HTR-8/SVneo (cell line): ENCODE measurements at regions not wholly inside any gene's neighbourhood (a gene's known extent, or its start where the extent isn't known, plus 50 kb on each side); places are given as distances from the start of the nearest gene placed in this dataset.
"Not testable (repeated sequence)": the region's sequence is repeated elsewhere in the genome, so short reads cannot be mapped to it uniquely, and the experiment has no call there.

Experiments
- DNase-seq: peaks from one replicate; pipeline ENCODE4 v3.0.0; 2011; ENCODE audit warnings: low spot score, mixed read lengths; ENCODE audit not compliant: insufficient read length
- FAIRE-seq: peaks from 2 replicates; lab custom pipeline; 2011; peaks lifted over from hg19 to GRCh38; lab: Jason Lieb, UNC

GRCh38 chr15:53074221-53074620, 284.1 kb upstream of the ONECUT1 start:
- FAIRE-seq (no peak), DNase-seq (no peak)

- DNase-seq (peak; percentile 10), FAIRE-seq (no peak)
These were observed 281.9 kb upstream of the ONECUT1 start for GRCh38 chr15:53072077-53072476.

DNA sequence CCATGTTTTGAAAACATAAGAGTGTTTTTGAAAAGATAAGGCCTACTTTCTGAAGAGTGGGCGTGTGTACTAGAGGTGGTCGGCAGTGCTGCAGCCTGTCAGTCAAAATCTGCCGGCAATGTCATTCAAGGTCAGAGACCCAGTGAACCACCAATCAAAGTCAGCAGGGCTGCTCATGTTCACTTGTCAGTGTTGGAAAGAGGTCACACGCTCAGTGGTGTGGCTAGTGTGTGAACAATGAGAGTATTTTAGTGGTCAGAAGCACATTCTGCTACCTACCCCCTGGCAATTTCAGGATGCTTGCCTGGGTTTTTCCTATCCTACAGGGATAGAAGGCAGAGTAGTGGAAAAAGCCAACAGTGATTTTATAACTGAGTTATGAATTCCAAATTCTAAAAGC, 278.5 kb upstream of the ONECUT1 start:
- FAIRE-seq (no peak), DNase-seq (no peak)

GRCh38 chr15:53059273-53060043, 269.3 kb upstream of the ONECUT1 start:
- DNase-seq (no peak), FAIRE-seq (no peak)

DNA sequence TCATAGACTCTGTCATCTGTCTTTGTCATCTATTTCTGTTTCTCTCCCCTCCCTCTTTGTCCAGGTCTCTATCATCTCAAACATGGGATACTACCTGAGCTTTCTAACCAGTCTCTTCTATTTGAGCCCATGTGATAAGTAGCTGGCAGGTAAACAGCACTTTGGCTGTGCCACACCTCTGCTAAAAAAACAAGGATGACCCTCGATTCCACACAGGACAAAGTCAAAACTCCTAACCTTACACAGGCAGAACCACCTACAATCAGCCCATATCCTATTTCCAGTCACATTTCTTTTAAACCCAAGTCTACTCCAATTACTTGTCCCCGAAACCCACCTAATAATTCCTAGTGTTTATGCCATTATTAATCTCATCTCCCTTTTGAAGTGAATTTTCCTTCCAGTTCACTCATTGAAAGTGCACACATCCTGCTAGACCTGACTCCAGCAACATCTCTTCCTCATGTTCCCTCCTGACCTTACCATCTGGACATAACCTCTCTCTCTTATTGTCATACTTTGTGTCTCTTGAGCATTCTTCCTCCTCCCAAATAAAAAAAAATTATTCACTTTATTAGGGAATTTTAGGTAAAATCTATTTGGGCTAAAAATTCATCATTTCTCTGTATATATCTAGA, 256.1 kb upstream of the ONECUT1 start:
- DNase-seq: no peak
- no peak for FAIRE-seq

DNA sequence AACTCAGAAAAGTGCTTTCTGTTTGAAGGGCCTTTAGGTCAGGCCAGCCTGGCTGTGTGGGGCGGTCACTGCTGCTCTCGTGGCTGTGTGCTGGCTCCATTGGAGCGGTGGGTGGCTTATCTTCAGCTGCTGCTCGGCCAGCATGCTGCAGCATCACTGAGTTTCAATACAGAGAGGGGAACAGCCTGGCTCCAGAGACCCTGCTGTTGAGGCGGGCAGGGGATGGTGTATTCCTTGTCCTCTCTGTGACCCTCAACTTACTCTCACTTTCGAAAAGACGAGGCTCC, 248.5 kb upstream of the ONECUT1 start:
- DNase-seq (no peak), FAIRE-seq (no peak)

- DNase-seq: no peak
- no peak for FAIRE-seq
These were observed 247.9 kb upstream of the ONECUT1 start for GRCh38 chr15:53037904-53038654.

DNA sequence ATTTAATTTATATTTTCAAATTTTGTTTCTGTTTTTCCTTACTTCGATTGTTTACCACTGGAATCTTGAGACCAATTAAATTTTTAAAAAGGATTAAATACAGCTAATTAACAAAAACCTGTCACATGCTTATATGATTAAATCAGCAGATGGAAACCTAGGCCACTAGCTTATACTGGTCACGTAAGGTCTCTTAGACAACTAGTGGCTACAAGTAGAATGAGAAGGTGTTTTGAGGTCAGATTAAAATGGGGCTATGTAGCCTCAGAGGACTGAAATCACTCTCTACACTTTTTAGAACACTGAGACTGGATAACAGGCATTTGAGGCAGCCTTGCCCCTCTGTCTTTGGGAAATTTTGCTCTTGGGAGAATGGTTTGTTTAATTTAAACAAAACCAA, 246.5 kb upstream of the ONECUT1 start:
- FAIRE-seq: no peak
- DNase-seq: no peak

- no peak for FAIRE-seq
- DNase-seq: no peak
These were observed 244.7 kb upstream of the ONECUT1 start for GRCh38 chr15:53034767-53035245.

GRCh38 chr15:53033709-53034108, 243.6 kb upstream of the ONECUT1 start:
- no peak for FAIRE-seq
- DNase-seq: no peak

- FAIRE-seq (no peak), DNase-seq (no peak)
These were observed 241.3 kb upstream of the ONECUT1 start for GRCh38 chr15:53031469-53031868.

GRCh38 chr15:53022788-53023187, 232.7 kb upstream of the ONECUT1 start:
- DNase-seq: no peak
- no peak for FAIRE-seq

GRCh38 chr15:53013329-53013728, 223.2 kb upstream of the ONECUT1 start:
- DNase-seq (no peak), FAIRE-seq (no peak)

- DNase-seq, FAIRE-seq: not testable (repeated sequence)
These were observed 221.6 kb upstream of the ONECUT1 start for GRCh38 chr15:53011779-53012178.

GRCh38 chr15:53009093-53009492, 219.0 kb upstream of the ONECUT1 start:
- FAIRE-seq: no peak

DNA sequence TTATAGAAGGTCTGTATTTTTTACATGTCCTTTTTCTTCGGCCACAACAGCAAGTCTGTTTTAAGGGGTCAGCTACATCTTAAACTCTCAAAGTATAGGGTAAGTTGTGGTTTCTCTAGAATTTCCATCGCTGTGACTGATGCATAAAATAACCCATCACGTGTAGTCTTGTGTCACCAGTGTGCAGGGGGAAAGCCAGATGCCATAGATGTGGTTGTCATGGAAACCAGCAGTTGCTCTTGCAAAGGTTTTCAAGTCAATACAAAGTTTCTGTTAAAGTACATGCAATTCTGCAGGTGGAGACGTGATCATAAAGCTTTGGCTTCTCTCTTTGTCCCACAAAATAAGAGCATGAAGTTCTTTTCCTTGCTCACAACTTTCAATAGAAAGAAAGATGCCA, 210.3 kb upstream of the ONECUT1 start:
- no peak for FAIRE-seq
- no peak for DNase-seq

More at GRCh38 chr15:53009093-53009492, 219.0 kb upstream of the ONECUT1 start:
- DNase-seq: no peak

DNA sequence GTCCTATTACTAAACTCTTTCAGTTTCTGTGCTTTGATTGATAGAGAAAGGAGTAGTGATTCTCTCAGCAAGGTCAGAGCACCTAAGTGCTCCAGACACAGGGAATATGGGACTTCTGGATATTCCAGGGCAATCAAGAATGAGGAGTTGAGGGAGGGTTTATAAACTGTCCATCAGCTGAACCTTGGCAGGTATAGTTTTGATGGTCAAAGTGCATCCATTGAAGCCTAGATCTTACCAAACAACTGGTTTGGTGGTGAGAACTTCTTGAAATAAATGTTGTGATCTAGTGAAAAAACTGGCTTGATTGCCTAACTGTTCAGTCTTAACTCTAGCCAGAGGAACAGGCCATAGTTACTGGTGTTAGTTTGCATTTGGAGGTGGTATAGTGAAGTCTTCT, 207.0 kb upstream of the ONECUT1 start:
- no peak for DNase-seq
- no peak for FAIRE-seq

DNA sequence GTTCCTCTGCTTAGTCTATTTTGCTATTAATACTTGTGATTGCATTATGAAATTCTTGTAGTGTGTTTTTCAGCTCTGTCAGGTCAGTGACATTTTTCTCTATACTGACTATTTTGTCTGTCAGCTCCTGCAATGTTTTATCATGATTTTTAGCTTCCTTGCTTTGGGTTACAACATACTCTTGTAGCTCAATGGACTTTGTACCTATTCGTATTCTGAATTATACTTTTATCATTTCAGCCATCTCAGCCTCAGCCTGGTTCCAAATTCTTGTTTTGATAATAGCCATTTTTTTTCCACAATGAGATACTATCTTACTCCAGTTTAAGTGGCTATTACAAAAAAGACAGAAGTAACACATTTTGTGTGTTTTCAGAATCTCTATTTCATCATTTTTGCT, 204.2 kb upstream of the ONECUT1 start:
- DNase-seq: no peak
- FAIRE-seq: no peak

GRCh38 chr15:52984507-52984906, 194.4 kb upstream of the ONECUT1 start:
- DNase-seq (no peak), FAIRE-seq (no peak)

DNA sequence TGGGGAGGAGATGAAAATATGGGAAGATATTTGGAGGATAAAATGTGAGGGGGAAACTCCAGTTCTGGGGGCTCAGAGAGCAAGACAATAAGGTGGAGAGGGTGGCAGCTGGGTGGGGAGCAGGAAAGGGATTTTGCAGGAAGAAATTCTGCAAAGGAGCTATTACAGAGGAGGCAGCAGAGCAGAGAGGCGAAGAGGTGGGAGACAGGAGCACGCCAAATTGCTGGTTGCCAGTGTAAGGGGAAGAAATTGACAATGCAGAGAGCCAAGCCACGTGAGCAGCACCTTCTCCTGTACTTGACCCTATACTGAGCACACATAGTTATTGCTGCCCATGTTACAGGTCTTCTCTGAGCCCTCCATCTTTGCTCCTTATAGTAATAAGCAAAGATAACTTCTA, 190.3 kb upstream of the ONECUT1 start:
- DNase-seq (no peak), FAIRE-seq (no peak)

DNA sequence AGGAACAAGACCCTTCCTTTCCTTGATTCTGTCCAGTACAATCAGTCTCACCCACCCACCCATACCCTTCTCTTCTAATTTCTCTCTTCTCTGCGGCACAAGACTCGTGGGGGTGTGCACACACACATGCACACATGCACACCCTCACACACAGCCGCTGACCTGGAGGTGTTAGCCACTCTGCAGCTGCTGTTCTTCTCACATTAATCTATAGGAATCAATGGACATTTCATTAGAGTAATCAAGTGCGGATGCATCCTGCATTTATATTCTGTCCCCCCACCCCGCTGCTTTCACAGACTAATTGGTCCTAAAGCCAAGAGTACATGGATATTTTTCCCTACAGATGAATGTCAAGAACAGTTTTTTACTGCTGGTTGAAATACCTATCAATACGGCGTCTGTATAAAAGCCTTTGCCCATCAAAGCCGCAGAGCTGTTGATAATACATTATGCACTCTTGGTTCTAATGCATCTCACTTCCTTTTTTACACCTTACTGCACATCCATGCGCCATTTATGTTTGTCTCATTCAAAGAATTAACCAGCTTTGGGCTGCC, 186.5 kb upstream of the ONECUT1 start:
- DNase-seq (no peak), FAIRE-seq (no peak)
